HCT116 (cell line): ENCODE measurements at regions not wholly inside any gene's neighbourhood (a gene's known extent, or its start where the extent isn't known, plus 50 kb on each side); places are given as distances from the start of the nearest gene placed in this dataset.

Experiments used
- EGR1 ChIP-seq: IDR thresholded peaks from 2 replicates; pipeline ENCODE4 v1.6.1; 2012; ENCODE audit warnings: low read depth
- EZH2 ChIP-seq: fragments of 200-600 bp; sonication (generic); IDR thresholded peaks from 2 replicates; pipeline ENCODE4 v1.6.1; 2017; ENCODE audit warnings: antibody characterized with exemption, mixed run types
- POLR2A ChIP-seq: IDR thresholded peaks from 2 replicates; pipeline ENCODE4 v1.7.0; 2011; ENCODE audit warnings: borderline replicate concordance; ENCODE audit not compliant: insufficient read depth, insufficient read length; ENCODE audit errors: extremely low read depth
- POLR2AphosphoS5 ChIP-seq: IDR thresholded peaks from 2 replicates; pipeline ENCODE4 v1.6.1; 2011; ENCODE audit warnings: mild to moderate bottlenecking, low read depth, low read length, moderate library complexity
- SIN3A ChIP-seq: IDR thresholded peaks from 2 replicates; pipeline ENCODE4 v1.6.1; 2012; ENCODE audit warnings: low read depth
- SP1 ChIP-seq: IDR thresholded peaks from 2 replicates; pipeline ENCODE4 v1.6.1; 2012; ENCODE audit warnings: low read depth
- TCF7L2 ChIP-seq: IDR thresholded peaks from 2 replicates; pipeline ENCODE4 v1.7.0; 2011; ENCODE audit warnings: borderline replicate concordance, inconsistent platforms; ENCODE audit not compliant: insufficient read depth, insufficient read length; ENCODE audit errors: extremely low read depth
- TF ChIP-seq, protein P1 (sequence below), 3 experiments: fragments of 200-600 bp in 1 of 3; sonication (generic) in 1 of 3; IDR thresholded peaks in 2 of 3; conservative IDR thresholded peaks in 1 of 3; 2 replicates each; pipeline ENCODE4 v1.5.1; 2012 to 2017; ENCODE audit warnings: low read depth in 2 of 3, low read length in 2 of 3, antibody characterized with exemption in 1 of 3, borderline replicate concordance in 1 of 3, control low read depth in 1 of 3, mild to moderate bottlenecking in 1 of 3, mixed read lengths in 1 of 3, mixed run types in 1 of 3, moderate library complexity in 1 of 3; ENCODE audit not compliant: insufficient read depth in 1 of 3

DNA sequence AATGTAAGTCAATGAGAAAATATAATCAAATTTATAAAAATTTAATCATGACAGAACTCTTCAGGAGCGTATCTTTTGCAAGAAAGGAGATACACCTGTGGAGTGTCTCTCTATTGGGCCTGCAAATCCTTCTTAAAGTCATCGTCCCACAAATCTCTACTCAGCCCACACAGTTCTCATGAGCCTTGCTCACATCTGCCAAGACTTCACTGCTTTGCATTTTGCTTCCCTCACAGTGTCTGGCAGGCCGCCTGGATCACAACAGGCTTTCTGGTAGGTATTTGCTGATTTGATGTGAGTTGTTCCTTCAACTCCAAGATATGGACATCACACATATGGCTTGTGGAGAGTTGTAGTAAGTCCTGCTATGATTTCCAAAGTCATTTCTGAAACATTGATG is 183.1 kb upstream of the ARX start:
- TF ChIP-seq, protein P1, sequence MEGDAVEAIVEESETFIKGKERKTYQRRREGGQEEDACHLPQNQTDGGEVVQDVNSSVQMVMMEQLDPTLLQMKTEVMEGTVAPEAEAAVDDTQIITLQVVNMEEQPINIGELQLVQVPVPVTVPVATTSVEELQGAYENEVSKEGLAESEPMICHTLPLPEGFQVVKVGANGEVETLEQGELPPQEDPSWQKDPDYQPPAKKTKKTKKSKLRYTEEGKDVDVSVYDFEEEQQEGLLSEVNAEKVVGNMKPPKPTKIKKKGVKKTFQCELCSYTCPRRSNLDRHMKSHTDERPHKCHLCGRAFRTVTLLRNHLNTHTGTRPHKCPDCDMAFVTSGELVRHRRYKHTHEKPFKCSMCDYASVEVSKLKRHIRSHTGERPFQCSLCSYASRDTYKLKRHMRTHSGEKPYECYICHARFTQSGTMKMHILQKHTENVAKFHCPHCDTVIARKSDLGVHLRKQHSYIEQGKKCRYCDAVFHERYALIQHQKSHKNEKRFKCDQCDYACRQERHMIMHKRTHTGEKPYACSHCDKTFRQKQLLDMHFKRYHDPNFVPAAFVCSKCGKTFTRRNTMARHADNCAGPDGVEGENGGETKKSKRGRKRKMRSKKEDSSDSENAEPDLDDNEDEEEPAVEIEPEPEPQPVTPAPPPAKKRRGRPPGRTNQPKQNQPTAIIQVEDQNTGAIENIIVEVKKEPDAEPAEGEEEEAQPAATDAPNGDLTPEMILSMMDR (IDR thresholded peaks at IDR 0.05 in 2 of 3, conservative IDR thresholded peaks at IDR 0.05 in 1 of 3; ENCODE audit: borderline replicate concordance in 1 of 3, insufficient read depth in 1 of 3, low read depth in 2 of 3, low read length in 2 of 3) = no peak
- TF ChIP-seq POLR2A (no peak), SIN3A (no peak), POLR2AphosphoS5 (no peak), TCF7L2 (no peak), EGR1 (no peak), EZH2 (no peak), SP1 (no peak)
